C4-2B (cell line): ENCODE measurements at regions not wholly inside any gene's neighbourhood (a gene's known extent, or its start where the extent isn't known, plus 50 kb on each side); places are given as distances from the start of the nearest gene placed in this dataset.

ENCODE experiments used
- ZFX ChIP-seq: fragments of 450-650 bp; IDR thresholded peaks from 2 replicates; pipeline ENCODE4 v1.6.1; 2017
- TF ChIP-seq, protein P1 (sequence below): fragments of 450-650 bp; conservative IDR thresholded peaks from 2 replicates; pipeline ENCODE4 v1.5.1; 2017; ENCODE audit warnings: mild to moderate bottlenecking

DNA sequence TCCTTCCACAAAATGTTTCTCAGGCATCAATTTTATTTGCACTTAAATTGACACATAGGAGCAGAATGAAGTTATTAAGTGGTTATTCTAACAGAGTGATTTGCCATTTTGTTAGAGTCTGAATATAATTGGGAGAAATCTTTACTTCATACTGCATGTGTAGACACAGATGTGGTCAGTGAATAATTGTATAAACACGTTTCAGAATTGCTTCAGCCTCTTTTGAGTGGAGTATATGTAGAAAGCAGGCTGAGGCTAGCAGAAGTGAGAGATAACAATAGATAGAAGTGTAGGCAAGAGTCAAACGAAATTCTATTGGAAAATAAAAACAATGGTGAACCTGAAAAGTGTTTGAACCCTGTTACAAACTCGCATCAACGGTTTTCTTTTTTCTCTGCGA, 270.7 kb downstream of the TMEM167A start:
- TF ChIP-seq, protein P1, sequence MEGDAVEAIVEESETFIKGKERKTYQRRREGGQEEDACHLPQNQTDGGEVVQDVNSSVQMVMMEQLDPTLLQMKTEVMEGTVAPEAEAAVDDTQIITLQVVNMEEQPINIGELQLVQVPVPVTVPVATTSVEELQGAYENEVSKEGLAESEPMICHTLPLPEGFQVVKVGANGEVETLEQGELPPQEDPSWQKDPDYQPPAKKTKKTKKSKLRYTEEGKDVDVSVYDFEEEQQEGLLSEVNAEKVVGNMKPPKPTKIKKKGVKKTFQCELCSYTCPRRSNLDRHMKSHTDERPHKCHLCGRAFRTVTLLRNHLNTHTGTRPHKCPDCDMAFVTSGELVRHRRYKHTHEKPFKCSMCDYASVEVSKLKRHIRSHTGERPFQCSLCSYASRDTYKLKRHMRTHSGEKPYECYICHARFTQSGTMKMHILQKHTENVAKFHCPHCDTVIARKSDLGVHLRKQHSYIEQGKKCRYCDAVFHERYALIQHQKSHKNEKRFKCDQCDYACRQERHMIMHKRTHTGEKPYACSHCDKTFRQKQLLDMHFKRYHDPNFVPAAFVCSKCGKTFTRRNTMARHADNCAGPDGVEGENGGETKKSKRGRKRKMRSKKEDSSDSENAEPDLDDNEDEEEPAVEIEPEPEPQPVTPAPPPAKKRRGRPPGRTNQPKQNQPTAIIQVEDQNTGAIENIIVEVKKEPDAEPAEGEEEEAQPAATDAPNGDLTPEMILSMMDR: no peak
- no peak for TF ChIP-seq ZFX
